GM12892 (cell line): ENCODE measurements at regions not wholly inside any gene's neighbourhood (a gene's known extent, or its start where the extent isn't known, plus 50 kb on each side); places are given as distances from the start of the nearest gene placed in this dataset.
"Not testable (repeated sequence)": the region's sequence is repeated elsewhere in the genome, so short reads cannot be mapped to it uniquely, and the experiment has no call there.

Source experiments
- DNase-seq: peaks from one replicate; pipeline ENCODE4 v3.0.0; 2011; ENCODE audit not compliant: insufficient read length
- FAIRE-seq: peaks from 2 replicates; lab custom pipeline; 2011; peaks lifted over from hg19 to GRCh38; lab: Jason Lieb, UNC
- POLR2A ChIP-seq: IDR thresholded peaks from 2 replicates; pipeline ENCODE4 v1.6.1; 2011; ENCODE audit warnings: low read depth, low read length, control low read depth
- POLR2AphosphoS5 ChIP-seq: IDR thresholded peaks from 2 replicates; pipeline ENCODE4 v1.6.1; 2011; ENCODE audit warnings: low read depth, low read length, control low read depth
- TAF1 ChIP-seq: IDR thresholded peaks from 2 replicates; pipeline ENCODE4 v1.6.1; 2011; ENCODE audit warnings: low read depth, mild to moderate bottlenecking, control low read depth, low read length, borderline replicate concordance

- no peak for FAIRE-seq
- DNase-seq, result no peak
- no peak for TF ChIP-seq POLR2A
- no peak for TF ChIP-seq POLR2AphosphoS5
- TF ChIP-seq TAF1, result no peak
These were observed 75.0 kb upstream of the ALKAL2 start for GRCh38 chr2:362924-363323.

DNA sequence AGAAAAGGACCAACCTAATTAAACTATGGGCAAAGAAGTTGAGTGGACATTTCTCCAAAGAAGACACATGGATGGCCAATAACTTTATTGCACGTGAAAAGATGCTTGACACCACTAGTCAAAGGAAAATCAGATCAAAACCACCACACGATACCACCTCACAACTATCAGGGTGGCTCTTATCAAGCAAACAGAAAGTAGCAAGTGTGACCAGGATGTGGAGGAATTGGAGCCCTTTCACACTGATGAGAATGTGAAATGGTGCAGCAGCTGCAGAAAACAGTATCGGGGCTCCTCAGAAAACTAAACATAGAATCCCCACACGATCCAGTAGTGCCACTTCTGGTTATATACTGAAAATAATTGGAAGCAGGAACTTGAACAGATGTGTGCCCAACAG, 72.2 kb upstream of the ALKAL2 start:
- no peak for TF ChIP-seq POLR2AphosphoS5
- no peak for TF ChIP-seq POLR2A
- TF ChIP-seq TAF1, result no peak
- FAIRE-seq (no peak), DNase-seq (no peak)

DNA sequence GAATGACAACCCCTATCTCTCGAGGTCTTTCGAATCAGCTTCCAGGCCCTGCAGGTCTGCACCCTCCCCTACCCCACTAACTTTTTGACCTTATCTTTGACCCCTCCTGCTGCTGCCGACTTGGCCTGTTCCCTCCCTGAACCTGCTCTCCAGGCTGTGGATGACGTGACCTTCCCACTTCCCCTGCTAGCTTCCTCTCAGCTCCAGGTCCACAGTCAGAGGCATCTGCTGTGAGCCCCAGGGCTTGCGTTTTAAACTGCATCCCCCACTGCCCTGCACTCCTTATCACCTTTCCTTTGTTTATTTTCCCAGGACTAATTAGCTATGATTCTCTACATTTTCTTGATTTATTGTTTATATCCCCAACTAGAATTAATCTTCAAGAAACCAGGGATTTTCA, 71.2 kb upstream of the ALKAL2 start:
- FAIRE-seq, result no peak
- DNase-seq, result no peak
- no peak for TF ChIP-seq TAF1
- TF ChIP-seq POLR2AphosphoS5, result no peak
- TF ChIP-seq POLR2A, result no peak

DNA sequence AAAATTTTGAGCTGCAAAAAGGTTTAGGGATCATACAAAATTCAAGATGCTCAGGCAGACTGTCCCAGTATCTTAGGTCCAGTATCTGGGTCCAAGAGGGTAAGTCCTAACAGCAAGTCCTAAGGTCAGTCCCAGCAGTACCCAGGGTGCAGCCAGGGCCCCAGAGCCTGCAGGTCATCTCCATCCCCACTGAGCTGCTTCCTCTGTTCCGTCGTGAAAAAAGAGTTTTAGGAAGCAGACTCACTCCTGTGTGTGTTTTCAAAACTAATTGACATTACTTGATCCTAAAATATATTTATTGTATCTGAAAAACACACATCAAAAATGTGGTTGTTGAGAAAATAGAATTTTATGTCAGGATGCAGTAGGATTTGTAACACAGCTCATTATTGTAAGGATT, 69.9 kb upstream of the ALKAL2 start:
- no peak for FAIRE-seq

GRCh38 chr2:356304-356703, 68.4 kb upstream of the ALKAL2 start:
- FAIRE-seq, DNase-seq: not testable (repeated sequence)

More for the DNA sequence above, 69.9 kb upstream of the ALKAL2 start:
- no peak for TF ChIP-seq TAF1
- no peak for TF ChIP-seq POLR2A
- no peak for DNase-seq

DNA sequence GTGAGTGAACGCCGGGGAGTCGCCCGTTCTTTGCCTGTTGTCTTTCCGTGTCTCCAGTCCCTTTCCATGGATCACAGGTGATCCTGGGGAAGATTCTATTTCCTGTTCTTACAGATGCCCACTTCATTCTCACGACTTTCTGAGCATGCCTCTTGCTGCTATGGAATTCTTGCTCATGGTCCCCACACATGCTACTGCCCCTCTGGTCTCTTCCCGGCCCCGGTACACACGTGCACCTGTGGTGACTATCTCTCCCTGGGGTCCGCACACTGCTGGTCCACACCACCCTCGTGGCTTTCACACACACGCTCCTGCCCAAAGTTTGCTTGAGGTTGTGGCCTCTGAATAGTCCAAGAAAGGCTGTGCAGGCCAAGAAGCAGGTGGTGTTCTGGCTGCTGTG, 67.9 kb upstream of the ALKAL2 start:
- no peak for TF ChIP-seq TAF1
- TF ChIP-seq POLR2A, result no peak
- TF ChIP-seq POLR2AphosphoS5, result no peak
- no peak for FAIRE-seq

DNA sequence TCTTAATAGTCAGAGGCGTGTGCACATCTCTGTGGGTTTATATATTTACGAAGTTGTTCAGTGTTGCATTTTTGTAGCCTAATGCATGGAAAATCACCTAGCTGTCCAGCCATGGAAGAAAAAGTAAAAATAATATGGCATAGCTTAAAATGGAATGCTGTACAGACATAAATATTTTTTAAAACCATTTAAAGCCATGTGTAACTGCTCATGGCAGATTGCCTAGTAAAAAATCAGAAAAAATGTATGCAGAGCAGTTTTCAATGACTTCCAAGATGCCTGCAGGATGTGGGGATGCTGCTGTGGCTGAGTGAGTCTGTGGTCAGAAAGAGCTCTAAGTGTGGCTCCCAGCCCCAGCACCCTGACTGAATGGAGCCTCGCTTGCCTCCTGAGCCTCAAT, 64.8 kb upstream of the ALKAL2 start:
- TF ChIP-seq POLR2AphosphoS5 (no peak), POLR2A (no peak), TAF1 (no peak)
- FAIRE-seq (no peak), DNase-seq (no peak)

More for the DNA sequence above, 67.9 kb upstream of the ALKAL2 start:
- DNase-seq, result no peak

DNA sequence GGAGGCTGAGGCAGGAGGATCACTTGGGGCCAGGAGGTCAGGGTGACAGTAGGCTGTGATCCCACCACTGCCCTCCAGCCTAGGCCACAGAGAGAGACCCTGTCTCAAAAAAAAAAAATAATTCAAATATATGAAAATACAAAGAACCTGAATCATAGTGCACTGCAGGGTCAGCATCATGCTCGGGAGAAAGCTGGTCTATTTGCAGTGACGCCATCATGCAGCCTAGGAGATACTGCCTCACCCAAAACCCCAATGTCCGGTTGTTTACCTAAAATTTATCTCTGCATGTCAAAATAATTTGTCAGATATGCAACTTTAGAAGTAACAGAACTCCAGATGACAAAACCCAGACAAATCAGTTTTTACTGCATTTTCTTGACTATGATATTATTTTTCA, 61.5 kb upstream of the ALKAL2 start:
- no peak for FAIRE-seq
- DNase-seq, result no peak
- no peak for TF ChIP-seq POLR2A
- TF ChIP-seq TAF1, result no peak
- TF ChIP-seq POLR2AphosphoS5, result no peak

DNA sequence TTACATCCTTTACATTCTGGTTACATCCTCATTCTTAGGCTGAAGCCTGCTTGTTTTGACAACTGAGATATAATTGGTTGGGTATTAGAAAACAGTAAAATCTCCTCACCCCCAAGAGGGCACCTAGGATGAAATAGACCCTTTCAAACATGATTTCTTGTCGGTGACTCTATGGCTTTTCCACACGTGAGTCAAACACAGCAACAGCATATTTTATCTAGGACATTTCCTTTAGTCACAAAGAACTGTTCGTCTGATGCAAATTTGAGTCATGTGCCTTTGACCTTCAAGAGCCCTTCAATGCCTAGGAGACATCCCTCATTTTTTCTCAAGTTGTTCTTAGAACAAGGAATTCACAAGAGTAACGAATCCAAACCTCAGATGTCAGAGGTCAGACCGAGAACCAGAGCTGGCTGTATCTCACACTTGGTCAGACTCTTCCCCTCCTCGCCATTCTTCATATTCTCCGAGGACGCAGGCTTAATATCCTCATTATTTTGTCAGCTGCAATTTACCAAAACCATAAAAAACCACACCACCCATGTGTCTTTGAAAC, 60.5 kb upstream of the ALKAL2 start:
- FAIRE-seq (no peak), DNase-seq (no peak)
- TF ChIP-seq TAF1, result no peak
- no peak for TF ChIP-seq POLR2AphosphoS5
- no peak for TF ChIP-seq POLR2A

GRCh38 chr2:344811-345210, 56.9 kb upstream of the ALKAL2 start:
- FAIRE-seq, result no peak

DNA sequence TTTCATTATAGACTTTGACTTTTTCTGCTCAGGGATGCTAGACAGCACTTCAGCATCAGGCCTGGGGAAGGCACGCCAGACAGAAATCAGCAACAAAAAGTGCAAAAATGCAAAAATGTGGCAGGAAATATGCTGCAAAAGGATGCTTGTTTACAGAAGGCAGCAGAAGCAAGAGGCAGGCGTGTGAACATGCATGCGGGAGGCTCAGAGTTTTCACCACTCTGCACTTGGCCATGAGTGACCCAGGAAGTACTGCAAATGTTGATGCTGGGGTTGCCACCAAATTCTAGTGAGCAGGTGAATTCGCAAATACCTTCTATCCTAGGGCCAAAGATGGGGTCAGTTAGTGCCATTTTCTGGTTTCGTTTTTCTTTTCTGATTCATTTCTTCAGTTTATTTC, 55.5 kb upstream of the ALKAL2 start:
- FAIRE-seq (no peak), DNase-seq (no peak)
- TF ChIP-seq POLR2AphosphoS5 (no peak), TAF1 (no peak), POLR2A (no peak)

More at GRCh38 chr2:344811-345210, 56.9 kb upstream of the ALKAL2 start:
- DNase-seq, result no peak
- TF ChIP-seq TAF1 (no peak), POLR2AphosphoS5 (no peak), POLR2A (no peak)

GRCh38 chr2:341912-342311, 54.0 kb upstream of the ALKAL2 start:
- DNase-seq (no peak), FAIRE-seq (no peak)
- TF ChIP-seq POLR2AphosphoS5, result no peak
- no peak for TF ChIP-seq TAF1
- no peak for TF ChIP-seq POLR2A
